HEK293 (cell line): ENCODE measurements at regions not wholly inside any gene's neighbourhood (a gene's known extent, or its start where the extent isn't known, plus 50 kb on each side); places are given as distances from the start of the nearest gene placed in this dataset.

Source experiments
- HOXA7 ChIP-seq: sonication (generic); formaldehyde crosslinking; IDR thresholded peaks from 2 replicates; pipeline ENCODE4 v1.8.1; 2022; ENCODE audit warnings: missing genetic modification reagents, borderline replicate concordance
- ZBTB21 ChIP-seq: fragments of 450-650 bp; formaldehyde crosslinking; IDR thresholded peaks from 2 replicates; pipeline ENCODE4 v1.5.1; 2017; ENCODE audit warnings: missing biosample characterization, missing genetic modification characterization
- ZEB2 ChIP-seq: fragments of 450-650 bp; formaldehyde crosslinking; IDR thresholded peaks from 2 replicates; pipeline ENCODE4 v1.5.1; 2016; ENCODE audit warnings: missing biosample characterization, missing genetic modification characterization
- ZNF169 ChIP-seq: fragments of 450-650 bp; formaldehyde crosslinking; IDR thresholded peaks from 2 replicates; pipeline ENCODE4 v1.5.1; 2016; ENCODE audit warnings: missing biosample characterization, missing genetic modification characterization
- ZNF202 ChIP-seq: fragments of 450-650 bp; formaldehyde crosslinking; IDR thresholded peaks from 2 replicates; pipeline ENCODE4 v1.5.1; 2016; ENCODE audit warnings: missing biosample characterization, missing genetic modification characterization, borderline replicate concordance
- ZNF24 ChIP-seq: fragments of 450-650 bp; formaldehyde crosslinking; IDR thresholded peaks from 2 replicates; pipeline ENCODE4 v1.5.1; 2016; ENCODE audit warnings: missing biosample characterization, missing genetic modification characterization
- ZNF274 ChIP-seq, 2 experiments: fragments of 200-500 bp in 1 of 2; fragments of 450-650 bp in 1 of 2; sonication (Bioruptor generic) in 1 of 2; formaldehyde crosslinking in 1 of 2; IDR thresholded peaks; 2 replicates each; pipeline versions ENCODE4 v1.5.1 to v1.6.1; 2014 to 2016; ENCODE audit warnings: borderline replicate concordance in 1 of 2, inconsistent platforms in 1 of 2, low read length in 1 of 2, missing biosample characterization in 1 of 2, missing genetic modification characterization in 1 of 2
- TF ChIP-seq, protein P1 (sequence below): fragments of 450-650 bp; formaldehyde crosslinking; IDR thresholded peaks from 2 replicates; pipeline ENCODE4 v1.5.1; 2016; ENCODE audit warnings: missing biosample characterization, missing genetic modification characterization
- TF ChIP-seq, protein P2 (sequence below): fragments of 450-650 bp; formaldehyde crosslinking; IDR thresholded peaks from 2 replicates; pipeline ENCODE4 v1.5.1; 2016; ENCODE audit warnings: missing biosample characterization, missing genetic modification characterization, low read depth
- TF ChIP-seq, protein P3 (sequence below): fragments of 450-650 bp; formaldehyde crosslinking; IDR thresholded peaks from 2 replicates; pipeline ENCODE4 v1.5.1; 2017; ENCODE audit warnings: missing biosample characterization, missing genetic modification characterization
- TF ChIP-seq, protein P4 (sequence below): fragments of 450-650 bp; formaldehyde crosslinking; IDR thresholded peaks from 2 replicates; pipeline ENCODE4 v1.5.1; 2016; ENCODE audit warnings: missing biosample characterization, missing genetic modification characterization

DNA sequence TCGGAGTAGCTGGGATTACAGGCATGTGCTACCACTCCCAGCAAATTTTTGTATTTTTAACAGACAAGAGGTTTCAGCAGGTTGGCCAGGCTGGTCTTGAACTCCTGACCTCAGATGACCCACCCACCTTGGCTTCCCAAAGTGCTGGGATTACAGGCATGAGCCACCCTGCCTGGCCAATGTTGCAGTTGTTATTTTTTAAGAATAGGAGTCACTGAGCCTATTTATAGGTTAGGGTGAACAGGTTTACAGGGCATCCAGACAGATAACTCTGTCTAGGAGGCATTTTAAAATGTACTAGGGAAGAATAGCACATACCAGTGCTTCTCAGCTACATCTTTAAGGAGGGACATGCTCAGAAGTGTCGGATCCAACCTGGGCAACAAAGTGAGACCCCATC, 60.1 kb upstream of the BNC2 start:
- no peak for TF ChIP-seq ZEB2 (tag by site-specific recombination)
- TF ChIP-seq, protein P1, sequence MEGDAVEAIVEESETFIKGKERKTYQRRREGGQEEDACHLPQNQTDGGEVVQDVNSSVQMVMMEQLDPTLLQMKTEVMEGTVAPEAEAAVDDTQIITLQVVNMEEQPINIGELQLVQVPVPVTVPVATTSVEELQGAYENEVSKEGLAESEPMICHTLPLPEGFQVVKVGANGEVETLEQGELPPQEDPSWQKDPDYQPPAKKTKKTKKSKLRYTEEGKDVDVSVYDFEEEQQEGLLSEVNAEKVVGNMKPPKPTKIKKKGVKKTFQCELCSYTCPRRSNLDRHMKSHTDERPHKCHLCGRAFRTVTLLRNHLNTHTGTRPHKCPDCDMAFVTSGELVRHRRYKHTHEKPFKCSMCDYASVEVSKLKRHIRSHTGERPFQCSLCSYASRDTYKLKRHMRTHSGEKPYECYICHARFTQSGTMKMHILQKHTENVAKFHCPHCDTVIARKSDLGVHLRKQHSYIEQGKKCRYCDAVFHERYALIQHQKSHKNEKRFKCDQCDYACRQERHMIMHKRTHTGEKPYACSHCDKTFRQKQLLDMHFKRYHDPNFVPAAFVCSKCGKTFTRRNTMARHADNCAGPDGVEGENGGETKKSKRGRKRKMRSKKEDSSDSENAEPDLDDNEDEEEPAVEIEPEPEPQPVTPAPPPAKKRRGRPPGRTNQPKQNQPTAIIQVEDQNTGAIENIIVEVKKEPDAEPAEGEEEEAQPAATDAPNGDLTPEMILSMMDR (tag by site-specific recombination), result no peak
- no peak for TF ChIP-seq ZNF274 (IDR thresholded peaks at IDR 0.05; ENCODE audit: low read length)
- no peak for TF ChIP-seq ZNF274 (tag by site-specific recombination; IDR thresholded peaks at IDR 0.05; ENCODE audit: borderline replicate concordance)
- TF ChIP-seq, protein P2, sequence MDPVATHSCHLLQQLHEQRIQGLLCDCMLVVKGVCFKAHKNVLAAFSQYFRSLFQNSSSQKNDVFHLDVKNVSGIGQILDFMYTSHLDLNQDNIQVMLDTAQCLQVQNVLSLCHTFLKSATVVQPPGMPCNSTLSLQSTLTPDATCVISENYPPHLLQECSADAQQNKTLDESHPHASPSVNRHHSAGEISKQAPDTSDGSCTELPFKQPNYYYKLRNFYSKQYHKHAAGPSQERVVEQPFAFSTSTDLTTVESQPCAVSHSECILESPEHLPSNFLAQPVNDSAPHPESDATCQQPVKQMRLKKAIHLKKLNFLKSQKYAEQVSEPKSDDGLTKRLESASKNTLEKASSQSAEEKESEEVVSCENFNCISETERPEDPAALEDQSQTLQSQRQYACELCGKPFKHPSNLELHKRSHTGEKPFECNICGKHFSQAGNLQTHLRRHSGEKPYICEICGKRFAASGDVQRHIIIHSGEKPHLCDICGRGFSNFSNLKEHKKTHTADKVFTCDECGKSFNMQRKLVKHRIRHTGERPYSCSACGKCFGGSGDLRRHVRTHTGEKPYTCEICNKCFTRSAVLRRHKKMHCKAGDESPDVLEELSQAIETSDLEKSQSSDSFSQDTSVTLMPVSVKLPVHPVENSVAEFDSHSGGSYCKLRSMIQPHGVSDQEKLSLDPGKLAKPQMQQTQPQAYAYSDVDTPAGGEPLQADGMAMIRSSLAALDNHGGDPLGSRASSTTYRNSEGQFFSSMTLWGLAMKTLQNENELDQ, result no peak
- no peak for TF ChIP-seq ZNF24 (tag by site-specific recombination)
- TF ChIP-seq ZNF169 (tag by site-specific recombination), result no peak
- TF ChIP-seq, protein P3, sequence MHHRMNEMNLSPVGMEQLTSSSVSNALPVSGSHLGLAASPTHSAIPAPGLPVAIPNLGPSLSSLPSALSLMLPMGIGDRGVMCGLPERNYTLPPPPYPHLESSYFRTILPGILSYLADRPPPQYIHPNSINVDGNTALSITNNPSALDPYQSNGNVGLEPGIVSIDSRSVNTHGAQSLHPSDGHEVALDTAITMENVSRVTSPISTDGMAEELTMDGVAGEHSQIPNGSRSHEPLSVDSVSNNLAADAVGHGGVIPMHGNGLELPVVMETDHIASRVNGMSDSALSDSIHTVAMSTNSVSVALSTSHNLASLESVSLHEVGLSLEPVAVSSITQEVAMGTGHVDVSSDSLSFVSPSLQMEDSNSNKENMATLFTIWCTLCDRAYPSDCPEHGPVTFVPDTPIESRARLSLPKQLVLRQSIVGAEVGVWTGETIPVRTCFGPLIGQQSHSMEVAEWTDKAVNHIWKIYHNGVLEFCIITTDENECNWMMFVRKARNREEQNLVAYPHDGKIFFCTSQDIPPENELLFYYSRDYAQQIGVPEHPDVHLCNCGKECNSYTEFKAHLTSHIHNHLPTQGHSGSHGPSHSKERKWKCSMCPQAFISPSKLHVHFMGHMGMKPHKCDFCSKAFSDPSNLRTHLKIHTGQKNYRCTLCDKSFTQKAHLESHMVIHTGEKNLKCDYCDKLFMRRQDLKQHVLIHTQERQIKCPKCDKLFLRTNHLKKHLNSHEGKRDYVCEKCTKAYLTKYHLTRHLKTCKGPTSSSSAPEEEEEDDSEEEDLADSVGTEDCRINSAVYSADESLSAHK (tag by site-specific recombination), result no peak
- no peak for TF ChIP-seq ZBTB21 (tag by site-specific recombination)
- TF ChIP-seq HOXA7, result no peak
- no peak for TF ChIP-seq ZNF202 (tag by site-specific recombination)
- TF ChIP-seq, protein P4, sequence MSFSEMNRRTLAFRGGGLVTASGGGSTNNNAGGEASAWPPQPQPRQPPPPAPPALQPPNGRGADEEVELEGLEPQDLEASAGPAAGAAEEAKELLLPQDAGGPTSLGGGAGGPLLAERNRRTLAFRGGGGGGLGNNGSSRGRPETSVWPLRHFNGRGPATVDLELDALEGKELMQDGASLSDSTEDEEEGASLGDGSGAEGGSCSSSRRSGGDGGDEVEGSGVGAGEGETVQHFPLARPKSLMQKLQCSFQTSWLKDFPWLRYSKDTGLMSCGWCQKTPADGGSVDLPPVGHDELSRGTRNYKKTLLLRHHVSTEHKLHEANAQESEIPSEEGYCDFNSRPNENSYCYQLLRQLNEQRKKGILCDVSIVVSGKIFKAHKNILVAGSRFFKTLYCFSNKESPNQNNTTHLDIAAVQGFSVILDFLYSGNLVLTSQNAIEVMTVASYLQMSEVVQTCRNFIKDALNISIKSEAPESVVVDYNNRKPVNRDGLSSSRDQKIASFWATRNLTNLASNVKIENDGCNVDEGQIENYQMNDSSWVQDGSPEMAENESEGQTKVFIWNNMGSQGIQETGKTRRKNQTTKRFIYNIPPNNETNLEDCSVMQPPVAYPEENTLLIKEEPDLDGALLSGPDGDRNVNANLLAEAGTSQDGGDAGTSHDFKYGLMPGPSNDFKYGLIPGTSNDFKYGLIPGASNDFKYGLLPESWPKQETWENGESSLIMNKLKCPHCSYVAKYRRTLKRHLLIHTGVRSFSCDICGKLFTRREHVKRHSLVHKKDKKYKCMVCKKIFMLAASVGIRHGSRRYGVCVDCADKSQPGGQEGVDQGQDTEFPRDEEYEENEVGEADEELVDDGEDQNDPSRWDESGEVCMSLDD (tag by site-specific recombination), result no peak
